ENCODE measurements at regions not wholly inside any gene's neighbourhood (a gene's known extent, or its start where the extent isn't known, plus 50 kb on each side); places are given as distances from the start of the nearest gene placed in this dataset.

- CTCF ChIA-PET: no interaction called here
- no peak overlapping the region for H3K27ac Mint-ChIP-seq
Observed at GRCh38 chr10:120749072-120749471, 102.1 kb upstream of the WDR11 start.

GRCh38 chr10:120749856-120750566 lies 101.2 kb upstream of the WDR11 start:
- Mint-ChIP-seq H3K36me3 (no peaks in the 10 kb centered on the region), H3K9me3 (no peaks in the 10 kb centered on the region), H3K27me3 (ENCODE audit: low read depth) (no peaks in the 10 kb centered on the region), H3K27ac (no peak overlapping the region), H3K4me1 (peaks cover 19% of the 10 kb centered on the region), H3K4me3 (no peak overlapping the region)
- ChIA-PET POLR2A (no interaction called here), CTCF (no interaction called here)
- no peak for ATAC-seq
- no peak for DNase-seq (ENCODE audit: low spot score)
- no peak for TF ChIP-seq ATF3 (CRISPR knock-in tag; conservative IDR thresholded peaks at IDR 0.05)
- TF ChIP-seq OVOL2 (CRISPR knock-in tag; IDR thresholded peaks at IDR 0.05; ENCODE audit: borderline replicate concordance): no peak
- TF ChIP-seq ZNF416 (CRISPR knock-in tag; IDR thresholded peaks at IDR 0.05): no peak
- no peak for TF ChIP-seq MXD4 (CRISPR knock-in tag; IDR thresholded peaks at IDR 0.05; ENCODE audit: borderline replicate concordance)
- no peak for TF ChIP-seq JUN (CRISPR knock-in tag; IDR thresholded peaks at IDR 0.05)
- no peak for TF ChIP-seq ZNF281 (CRISPR knock-in tag; IDR thresholded peaks at IDR 0.05)
- no peak for TF ChIP-seq HMGA2 (CRISPR knock-in tag; IDR thresholded peaks at IDR 0.05)
- TF ChIP-seq AFF4 (CRISPR knock-in tag; IDR thresholded peaks at IDR 0.05; ENCODE audit: borderline replicate concordance): no peak
- no peak for TF ChIP-seq ZNF396 (CRISPR knock-in tag; IDR thresholded peaks at IDR 0.05; ENCODE audit: borderline replicate concordance)

More at GRCh38 chr10:120749072-120749471, 102.1 kb upstream of the WDR11 start:
- Mint-ChIP-seq H3K36me3 (no peaks in the 10 kb centered on the region), H3K27me3 (ENCODE audit: low read depth) (no peaks in the 10 kb centered on the region), H3K9me3 (peaks cover 7% of the 10 kb centered on the region; the same call in 1 of the 2 replicates), H3K4me1 (peaks cover 19% of the 10 kb centered on the region), H3K4me3 (no peak overlapping the region)
- POLR2A ChIA-PET: no interaction called here
- no peak for TF ChIP-seq GABPB1 (CRISPR knock-in tag; IDR thresholded peaks at IDR 0.05)
- no peak for TF ChIP-seq CTCF (IDR thresholded peaks at IDR 0.05)
- no peak for TF ChIP-seq MYBL2 (CRISPR knock-in tag; IDR thresholded peaks at IDR 0.05)
- no peak for TF ChIP-seq AFF4 (CRISPR knock-in tag; IDR thresholded peaks at IDR 0.05; ENCODE audit: borderline replicate concordance)
- DNase-seq (ENCODE audit: low spot score) (no peak), ATAC-seq (no peak)
